DND-41 (cell line): ENCODE measurements at regions not wholly inside any gene's neighbourhood (a gene's known extent, or its start where the extent isn't known, plus 50 kb on each side); places are given as distances from the start of the nearest gene placed in this dataset.

Source experiments
- ATAC-seq: fragments of 200-7000 bp; cut with Tn5 transposase; 3 replicates; pipeline ENCODE4 v1.9.1; 2021; ENCODE audit warnings: low read depth; ENCODE audit not compliant: insufficient read depth
- DNase-seq: peaks from one replicate; pipeline ENCODE4 v3.0.0-alpha.2; 2020
- H2AFZ ChIP-seq: 2 replicates; pipeline ENCODE4 v1.6.0; 2012; ENCODE audit warnings: low read depth, low read length
- H3K27ac ChIP-seq: 2 replicates; pipeline ENCODE4 v1.5.1; 2012; ENCODE audit warnings: low read length, inconsistent platforms
- H3K27me3 ChIP-seq: fragments of 200-600 bp; sonication (generic); 2 replicates; pipeline ENCODE4 v1.6.0; 2012; ENCODE audit warnings: low read length, mild to moderate bottlenecking, inconsistent platforms; ENCODE audit not compliant: insufficient read depth, poor library complexity
- H3K36me3 ChIP-seq: 2 replicates; pipeline ENCODE4 v1.5.1; 2012; ENCODE audit warnings: low read length, inconsistent platforms; ENCODE audit not compliant: insufficient read depth
- H3K4me1 ChIP-seq: 2 replicates; pipeline ENCODE4 v1.5.1; 2012; ENCODE audit warnings: mild to moderate bottlenecking, low read length; ENCODE audit not compliant: insufficient read depth
- H3K4me2 ChIP-seq: 2 replicates; pipeline ENCODE4 v1.6.0; 2012; ENCODE audit warnings: mild to moderate bottlenecking, moderate library complexity, low read length, inconsistent platforms; ENCODE audit not compliant: insufficient read depth
- H3K4me3 ChIP-seq, 2 experiments: fragments of 200-600 bp in 1 of 2; shearing (Covaris generic) in 1 of 2; 2 replicates each; pipeline ENCODE4 v1.5.1; 2012 to 2016; ENCODE audit warnings: inconsistent platforms in 2 of 2, low read length in 2 of 2, mild to moderate bottlenecking in 2 of 2, low read depth in 1 of 2, moderate library complexity in 1 of 2
- H3K79me2 ChIP-seq: 2 replicates; pipeline ENCODE4 v1.6.0; 2012; ENCODE audit warnings: low read length, inconsistent platforms; ENCODE audit not compliant: insufficient read depth
- H3K9ac ChIP-seq: 2 replicates; pipeline ENCODE4 v1.6.0; 2012; ENCODE audit warnings: low read depth, mild to moderate bottlenecking, inconsistent platforms, low read length, moderate library complexity
- H3K9me3 ChIP-seq: 2 replicates; pipeline ENCODE4 v1.5.1; 2012; ENCODE audit warnings: low read length, moderate library complexity, mild to moderate bottlenecking, inconsistent platforms; ENCODE audit not compliant: insufficient read depth, severe bottlenecking
- H4K20me1 ChIP-seq: 2 replicates; pipeline ENCODE4 v1.6.0; 2012; ENCODE audit warnings: low read length; ENCODE audit not compliant: insufficient read depth
- CTCF ChIP-seq: IDR thresholded peaks from 2 replicates; pipeline ENCODE4 v1.5.1; 2012; ENCODE audit warnings: borderline replicate concordance, low read length, moderate library complexity, mild to moderate bottlenecking; ENCODE audit not compliant: poor library complexity, severe bottlenecking; ENCODE audit errors: extremely low read depth
- EZH2 ChIP-seq: IDR thresholded peaks from 3 replicates; pipeline ENCODE4 v1.6.1; 2012; ENCODE audit warnings: borderline replicate concordance, low read depth, mild to moderate bottlenecking, moderate library complexity, low read length, inconsistent platforms; ENCODE audit not compliant: severe bottlenecking

GRCh38 chr2:2719015-2719414 is 387.9 kb upstream of the MYT1L start:
- no peaks in the 10 kb centered on the region for H4K20me1 ChIP-seq
- no peaks in the 10 kb centered on the region for H3K27me3 ChIP-seq
- no peak overlapping the region for H3K4me3 ChIP-seq
- H3K9me3 ChIP-seq = no peaks in the 10 kb centered on the region
- no peak for ATAC-seq
- H2AFZ ChIP-seq = no peak overlapping the region
- no peaks in the 10 kb centered on the region for H3K4me1 ChIP-seq
- no peaks in the 10 kb centered on the region for H3K36me3 ChIP-seq
- no peak overlapping the region for H3K9ac ChIP-seq
- TF ChIP-seq CTCF = no peak
- H3K4me2 ChIP-seq = no peak overlapping the region
- DNase-seq = peak; percentile 6
- H3K79me2 ChIP-seq = no peaks in the 10 kb centered on the region
- no peak overlapping the region for H3K27ac ChIP-seq

- H3K9ac ChIP-seq = no peak overlapping the region
- H4K20me1 ChIP-seq = no peaks in the 10 kb centered on the region
- no peaks in the 10 kb centered on the region for H3K9me3 ChIP-seq
- H3K79me2 ChIP-seq = no peaks in the 10 kb centered on the region
- no peaks in the 10 kb centered on the region for H3K27me3 ChIP-seq
- DNase-seq = no peak
- no peak overlapping the region for H3K4me2 ChIP-seq
- no peak overlapping the region for H3K4me3 ChIP-seq
- no peaks in the 10 kb centered on the region for H3K4me1 ChIP-seq
- H2AFZ ChIP-seq = no peak overlapping the region
- no peak overlapping the region for H3K27ac ChIP-seq
- no peaks in the 10 kb centered on the region for H3K36me3 ChIP-seq
- no peak for ATAC-seq
- TF ChIP-seq CTCF (no peak), EZH2 (no peak)
Observed at GRCh38 chr2:2717406-2717805, 386.3 kb upstream of the MYT1L start.

GRCh38 chr2:2716771-2717170 is 385.7 kb upstream of the MYT1L start:
- no peak for DNase-seq

More at GRCh38 chr2:2716771-2717170, 385.7 kb upstream of the MYT1L start:
- Histone ChIP-seq H3K9me3 (no peaks in the 10 kb centered on the region), H2AFZ (no peak overlapping the region), H3K36me3 (no peaks in the 10 kb centered on the region), H3K4me2 (no peak overlapping the region), H3K4me1 (no peaks in the 10 kb centered on the region), H3K27ac (no peak overlapping the region), H3K27me3 (no peaks in the 10 kb centered on the region), H4K20me1 (no peaks in the 10 kb centered on the region), H3K9ac (no peak overlapping the region), H3K79me2 (no peaks in the 10 kb centered on the region), H3K4me3 (no peak overlapping the region)
- no peak for ATAC-seq
- TF ChIP-seq CTCF (no peak), EZH2 (no peak)
